WI38 (cell line): ENCODE measurements at regions not wholly inside any gene's neighbourhood (a gene's known extent, or its start where the extent isn't known, plus 50 kb on each side); places are given as distances from the start of the nearest gene placed in this dataset.

Experiments used
- H3K4me3 ChIP-seq: 2 replicates; pipeline ENCODE4 v1.5.1; 2011; ENCODE audit warnings: low read depth, mild to moderate bottlenecking, control low read depth, low read length
- TF ChIP-seq, protein P1 (sequence below): IDR thresholded peaks from 2 replicates; pipeline ENCODE4 v1.5.1; 2012; ENCODE audit warnings: low read depth, mild to moderate bottlenecking, control low read depth, low read length

DNA sequence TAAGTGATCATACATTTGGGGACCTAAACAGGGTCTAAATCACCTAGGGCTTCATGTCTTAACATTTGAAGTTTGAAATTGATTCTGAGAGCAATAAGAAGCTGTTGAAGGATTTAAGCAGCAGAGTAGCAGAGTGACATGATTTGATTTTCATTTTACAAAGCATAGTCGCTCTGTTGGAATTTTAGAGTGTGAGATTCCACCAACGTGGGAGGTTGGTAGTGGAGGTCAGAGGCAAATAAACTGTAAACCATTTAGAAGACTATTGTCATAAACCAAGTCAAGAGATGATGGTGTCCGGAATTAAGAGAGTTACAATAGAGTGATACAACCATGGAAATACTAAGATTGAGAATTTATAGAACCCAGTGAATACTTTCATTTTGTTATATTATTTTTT is 52.7 kb upstream of the ZDHHC17 start:
- TF ChIP-seq, protein P1, sequence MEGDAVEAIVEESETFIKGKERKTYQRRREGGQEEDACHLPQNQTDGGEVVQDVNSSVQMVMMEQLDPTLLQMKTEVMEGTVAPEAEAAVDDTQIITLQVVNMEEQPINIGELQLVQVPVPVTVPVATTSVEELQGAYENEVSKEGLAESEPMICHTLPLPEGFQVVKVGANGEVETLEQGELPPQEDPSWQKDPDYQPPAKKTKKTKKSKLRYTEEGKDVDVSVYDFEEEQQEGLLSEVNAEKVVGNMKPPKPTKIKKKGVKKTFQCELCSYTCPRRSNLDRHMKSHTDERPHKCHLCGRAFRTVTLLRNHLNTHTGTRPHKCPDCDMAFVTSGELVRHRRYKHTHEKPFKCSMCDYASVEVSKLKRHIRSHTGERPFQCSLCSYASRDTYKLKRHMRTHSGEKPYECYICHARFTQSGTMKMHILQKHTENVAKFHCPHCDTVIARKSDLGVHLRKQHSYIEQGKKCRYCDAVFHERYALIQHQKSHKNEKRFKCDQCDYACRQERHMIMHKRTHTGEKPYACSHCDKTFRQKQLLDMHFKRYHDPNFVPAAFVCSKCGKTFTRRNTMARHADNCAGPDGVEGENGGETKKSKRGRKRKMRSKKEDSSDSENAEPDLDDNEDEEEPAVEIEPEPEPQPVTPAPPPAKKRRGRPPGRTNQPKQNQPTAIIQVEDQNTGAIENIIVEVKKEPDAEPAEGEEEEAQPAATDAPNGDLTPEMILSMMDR = no peak
- no peak overlapping the region for H3K4me3 ChIP-seq

DNA sequence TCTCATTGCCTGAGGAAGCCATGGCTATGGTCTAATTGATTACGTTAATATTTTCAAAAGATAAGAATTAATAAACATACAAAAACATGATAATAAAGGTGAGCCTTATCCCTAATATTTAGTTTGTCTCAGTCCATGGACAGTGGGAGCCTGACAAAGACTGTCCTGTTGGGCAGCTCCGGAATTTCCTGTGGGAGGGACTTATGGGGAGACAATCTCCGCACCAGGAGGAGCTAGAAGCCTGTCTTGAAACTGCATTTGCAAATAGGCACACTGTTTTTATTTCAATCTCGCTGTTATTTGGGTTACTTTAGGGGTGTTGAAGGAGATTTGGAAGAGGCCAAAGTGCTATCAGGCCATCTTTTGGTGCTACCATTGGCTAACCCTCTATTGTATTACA is 50.8 kb upstream of the ZDHHC17 start:
- TF ChIP-seq, protein P1 = no peak

DNA sequence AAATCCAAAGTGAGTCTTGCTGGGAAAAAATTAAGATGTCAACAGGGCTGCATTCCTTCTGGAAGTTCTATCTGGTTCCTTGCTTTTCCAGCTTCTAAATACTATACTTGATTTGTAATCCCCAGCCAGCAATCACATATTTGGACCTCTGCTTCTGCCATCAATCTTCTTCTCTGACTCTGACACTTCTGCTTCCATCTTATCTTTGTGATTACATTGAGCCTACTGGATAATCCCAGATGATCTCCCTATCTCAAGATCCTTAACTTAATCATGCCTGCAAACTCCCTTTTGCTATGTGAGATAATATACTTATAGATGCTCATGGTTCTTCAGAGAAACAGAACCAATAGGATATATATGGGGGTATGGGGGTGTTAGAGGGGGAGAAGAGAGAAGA is 49.9 kb upstream of the ZDHHC17 start:
- no peak overlapping the region for H3K4me3 ChIP-seq
- TF ChIP-seq, protein P1 = no peak

More for the DNA sequence above, 50.8 kb upstream of the ZDHHC17 start:
- H3K4me3 ChIP-seq = no peak overlapping the region
